ENCODE measurements at regions not wholly inside any gene's neighbourhood (a gene's known extent, or its start where the extent isn't known, plus 50 kb on each side); places are given as distances from the start of the nearest gene placed in this dataset.

GRCh38 chr13:30031488-30031887 lies 181.1 kb upstream of the UBL3 start:
- no peak for DNase-seq (ENCODE audit: low spot score)

DNA sequence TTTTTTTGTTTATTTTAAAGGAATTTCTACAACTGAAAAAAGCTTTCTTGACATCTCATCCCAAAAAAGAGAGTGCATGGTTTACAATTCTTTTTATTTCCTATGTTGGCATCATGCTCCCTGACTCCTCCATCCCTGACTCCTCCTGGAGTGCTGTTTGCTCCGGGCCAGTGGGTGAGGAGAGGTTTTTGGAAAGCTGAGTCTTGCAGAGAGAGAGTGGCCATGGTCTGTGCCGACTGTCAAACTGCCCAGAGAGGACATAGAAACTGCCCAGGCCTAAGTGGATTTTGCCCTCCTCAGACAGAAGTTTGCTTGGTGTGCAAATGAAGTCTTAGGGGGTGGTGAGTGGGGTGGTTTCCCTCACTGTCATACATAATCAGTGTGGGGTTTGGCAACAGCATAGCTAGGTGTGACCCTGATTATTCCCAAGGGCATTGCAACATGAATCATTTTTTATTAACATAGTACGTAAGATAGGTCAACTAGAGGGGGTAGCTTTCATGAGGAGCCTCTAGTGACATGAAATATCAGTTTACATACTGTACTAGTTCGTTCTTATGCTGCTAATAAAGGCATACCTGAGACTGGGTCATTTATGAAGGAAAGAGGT lies 179.8 kb upstream of the UBL3 start:
- DNase-seq (ENCODE audit: low spot score) = no peak

DNA sequence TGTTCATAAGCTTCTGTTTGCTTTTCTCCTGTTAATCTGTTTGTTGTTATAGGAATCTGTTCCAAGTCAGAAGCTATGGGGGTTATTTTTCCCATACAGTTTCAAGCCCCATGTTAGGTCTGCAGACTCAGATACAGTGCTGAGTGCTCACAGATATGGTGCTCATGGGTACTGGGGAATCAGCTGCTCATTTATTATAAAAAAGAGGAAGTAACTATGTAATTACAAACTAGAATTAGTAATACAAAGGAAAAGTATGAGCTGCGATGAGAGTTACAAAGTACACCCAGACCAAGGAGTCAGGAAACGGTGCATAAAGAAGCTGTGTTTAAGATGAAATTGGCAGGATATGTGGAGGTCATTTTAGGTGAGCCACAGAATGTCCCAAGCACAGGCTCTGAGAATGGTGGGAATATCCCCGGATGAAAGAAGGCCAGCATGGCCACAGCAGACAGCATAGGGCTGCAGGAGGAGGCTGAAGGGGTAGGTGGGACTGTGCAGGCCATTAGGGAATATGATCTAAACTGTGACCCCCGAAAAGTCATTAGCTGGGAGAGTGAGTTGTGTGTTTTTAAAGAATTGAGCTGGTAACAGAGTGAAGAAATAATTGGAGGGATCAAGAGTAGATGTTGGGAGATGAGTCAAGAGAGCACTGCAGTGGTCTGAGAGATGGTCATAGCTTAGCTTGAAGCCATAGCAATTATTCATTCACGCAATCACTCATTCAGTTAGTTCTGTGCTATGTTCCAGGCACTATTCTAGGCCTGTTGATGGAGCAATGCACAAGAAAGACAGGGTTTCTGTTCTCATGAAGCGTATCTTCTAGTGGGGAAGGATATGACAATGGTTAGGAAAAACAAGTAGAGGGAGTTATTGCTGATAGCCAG lies 177.4 kb upstream of the UBL3 start:
- DNase-seq (ENCODE audit: low spot score) = no peak

- DNase-seq (ENCODE audit: low spot score) = no peak
Observed at GRCh38 chr13:30026909-30027308, 176.5 kb upstream of the UBL3 start.

DNA sequence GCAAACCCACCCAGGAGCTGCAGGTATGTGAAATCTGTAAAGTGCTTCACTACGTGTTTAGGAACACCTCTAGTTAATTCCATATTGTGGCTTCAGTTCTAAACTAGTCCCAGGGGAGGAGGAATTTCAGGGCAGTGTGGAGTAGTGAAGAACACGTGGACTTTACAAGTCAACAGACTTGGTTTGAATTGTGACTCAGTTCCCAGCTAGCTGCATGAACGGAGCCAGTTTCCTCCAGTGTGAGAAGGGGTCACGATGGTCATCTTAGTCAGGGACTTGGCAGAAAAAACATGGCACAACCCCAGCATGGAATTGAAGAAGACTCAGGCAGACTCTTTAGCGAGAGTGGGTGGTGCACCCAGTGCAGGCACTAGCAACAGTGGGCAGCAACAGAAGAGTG lies 175.7 kb upstream of the UBL3 start:
- DNase-seq (ENCODE audit: low spot score) = no peak

GRCh38 chr13:30025351-30025750 lies 174.9 kb upstream of the UBL3 start:
- no peak for DNase-seq (ENCODE audit: low spot score)

DNA sequence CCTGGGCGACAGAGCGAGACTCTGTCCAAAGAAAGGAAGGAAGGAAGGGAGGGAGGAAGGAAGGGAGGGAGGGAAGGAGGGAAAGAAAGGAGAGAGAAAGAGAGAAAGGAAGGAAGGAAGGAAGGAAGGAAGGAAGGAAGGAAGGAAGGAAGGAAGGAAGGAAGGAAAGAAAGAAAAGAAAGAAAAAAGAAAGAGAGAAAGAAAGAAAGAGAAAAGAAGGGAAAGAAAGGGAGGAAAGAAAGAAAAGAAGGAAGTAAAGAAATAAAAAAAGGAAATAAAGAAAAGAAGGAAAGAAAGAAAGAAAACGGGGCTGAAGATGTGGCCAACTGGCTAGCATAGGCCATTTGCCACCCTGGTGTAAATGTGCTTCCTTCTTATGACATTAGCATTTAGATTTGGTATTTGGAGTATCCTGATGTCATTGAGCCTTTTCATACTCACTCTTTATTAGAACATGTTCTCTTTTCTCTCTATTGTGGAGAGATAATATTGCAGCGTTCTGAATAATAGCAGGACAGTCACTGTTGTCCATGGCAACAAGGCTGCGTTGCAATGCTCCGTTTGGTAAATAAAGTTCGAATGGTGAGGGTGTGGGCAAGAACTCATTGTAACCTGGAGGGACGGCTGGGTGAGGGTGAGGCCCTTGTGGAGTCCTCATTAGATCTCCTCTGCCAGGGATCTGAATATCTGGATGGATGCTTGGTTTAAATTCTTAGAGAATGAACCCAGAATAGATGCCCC lies 173.9 kb upstream of the UBL3 start:
- no peak for DNase-seq (ENCODE audit: low spot score)

GRCh38 chr13:30023196-30023895 lies 172.9 kb upstream of the UBL3 start:
- DNase-seq (ENCODE audit: low spot score) = no peak

GRCh38 chr13:30022796-30023195 lies 172.4 kb upstream of the UBL3 start:
- no peak for DNase-seq (ENCODE audit: low spot score)

- DNase-seq (ENCODE audit: low spot score) = no peak
Observed at GRCh38 chr13:30022256-30022655, 171.8 kb upstream of the UBL3 start.

DNA sequence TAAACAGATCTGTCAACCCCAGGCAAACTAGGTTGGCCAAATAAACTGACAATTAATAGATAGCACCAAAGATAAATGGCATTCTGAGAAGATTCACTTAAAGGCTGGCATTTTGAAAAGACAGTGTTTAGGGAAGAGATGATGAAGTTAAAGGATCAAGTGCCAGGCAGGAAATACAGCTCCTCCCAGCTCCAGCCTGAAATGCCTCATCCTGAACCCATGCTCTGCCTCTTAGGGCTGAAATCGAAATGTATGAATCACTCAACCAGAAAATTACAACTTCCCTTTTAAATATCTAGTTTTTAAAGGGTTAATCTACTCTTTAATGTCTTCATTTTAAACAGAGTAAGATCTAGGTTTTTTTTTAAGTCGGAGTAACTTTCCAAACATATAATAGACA lies 171.2 kb upstream of the UBL3 start:
- no peak for DNase-seq (ENCODE audit: low spot score)

DNA sequence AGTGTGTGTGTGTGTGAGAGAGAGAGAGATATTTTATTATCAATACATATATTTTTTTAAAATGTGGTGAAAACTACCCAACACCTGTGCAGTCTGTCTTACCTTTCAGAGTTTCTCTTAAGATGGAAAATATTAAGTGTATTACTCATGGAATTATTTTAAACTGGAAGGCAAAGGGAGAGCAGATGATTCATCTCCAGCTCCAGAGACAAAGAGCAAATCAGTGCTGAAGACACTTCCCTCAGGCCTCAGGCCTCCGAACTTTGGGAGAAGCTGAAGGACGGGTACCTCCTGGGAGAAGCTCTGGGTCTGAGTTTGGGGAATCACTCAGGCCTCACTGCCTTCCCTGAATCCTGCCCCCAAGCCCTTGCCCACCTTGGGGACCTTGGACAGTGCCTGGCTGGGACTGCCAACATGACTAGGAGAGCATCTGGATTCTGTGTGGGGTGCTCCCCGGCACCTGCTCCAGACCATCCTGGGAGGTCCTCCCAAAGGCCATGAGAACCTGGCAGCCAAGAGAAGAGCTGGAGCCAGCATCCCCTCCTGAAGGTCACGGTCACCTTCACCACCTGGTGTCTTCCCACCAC lies 170.4 kb upstream of the UBL3 start:
- DNase-seq (ENCODE audit: low spot score) = no peak

GRCh38 chr13:30019648-30020626 lies 169.5 kb upstream of the UBL3 start:
- no peak for DNase-seq (ENCODE audit: low spot score)

GRCh38 chr13:30017880-30018279 lies 167.5 kb upstream of the UBL3 start:
- DNase-seq (ENCODE audit: low spot score) = no peak

- DNase-seq (ENCODE audit: low spot score) = no peak
Observed at GRCh38 chr13:30016398-30016797, 166.0 kb upstream of the UBL3 start.

DNA sequence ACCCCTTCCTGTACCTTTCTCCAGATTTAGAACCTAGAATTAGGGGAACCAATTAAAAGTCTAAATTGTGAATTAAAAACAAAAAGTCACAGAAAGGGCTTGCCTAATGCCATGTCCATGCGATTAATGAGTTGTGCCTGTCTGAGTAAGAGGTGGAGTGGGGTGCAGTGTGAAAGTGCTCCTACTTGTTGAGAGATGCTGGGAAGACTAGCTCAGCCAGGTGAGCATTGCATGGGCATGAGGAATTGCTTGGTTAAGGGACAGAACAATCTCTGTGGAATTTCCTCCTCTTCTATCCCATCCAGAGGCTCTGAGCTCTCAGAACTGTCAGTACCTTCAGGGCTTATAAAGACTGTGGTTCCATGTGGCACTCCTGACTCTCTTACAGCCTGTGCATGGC lies 159.0 kb upstream of the UBL3 start:
- DNase-seq (ENCODE audit: low spot score) = no peak

GRCh38 chr13:30006246-30006645 lies 155.8 kb upstream of the UBL3 start:
- no peak for DNase-seq (ENCODE audit: low spot score)

DNA sequence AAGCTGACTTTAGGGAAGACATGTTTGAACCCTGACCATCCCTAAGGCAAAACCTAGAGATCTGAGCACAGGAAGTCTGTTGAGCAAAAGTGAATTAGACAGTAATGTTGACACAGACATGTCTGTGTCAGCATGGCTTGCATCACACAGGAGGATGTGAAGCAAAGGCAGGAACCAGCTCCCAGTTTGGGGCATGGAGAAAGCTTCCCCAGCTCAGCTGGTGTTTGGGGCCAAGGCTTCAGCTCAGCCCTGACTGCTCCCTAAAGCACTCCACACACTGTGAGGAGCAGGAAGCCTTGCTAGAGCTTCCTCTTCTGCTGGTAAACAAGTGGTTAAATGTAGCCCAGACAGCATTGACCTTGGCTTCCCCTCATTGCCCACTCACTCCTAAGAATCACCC lies 153.8 kb upstream of the UBL3 start:
- DNase-seq (ENCODE audit: low spot score) = no peak

DNA sequence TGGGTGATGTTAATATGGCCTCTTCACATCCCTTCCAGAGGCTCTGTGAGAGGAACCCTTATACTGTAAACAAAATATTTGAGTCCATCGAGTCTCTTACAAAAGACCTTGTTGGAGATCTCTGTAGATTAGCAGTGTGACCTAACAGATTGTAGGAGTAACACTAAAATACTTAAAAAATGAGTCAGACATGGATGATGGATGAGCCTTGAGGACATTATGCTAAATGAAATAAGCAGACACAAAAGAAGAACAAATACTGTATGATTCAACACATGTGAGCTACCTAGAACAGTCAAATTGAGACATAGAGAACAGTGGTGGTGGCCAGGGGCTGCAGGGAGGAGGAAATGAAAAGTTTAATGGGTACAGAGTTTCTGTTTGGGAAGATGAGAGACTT lies 152.2 kb upstream of the UBL3 start:
- DNase-seq (ENCODE audit: low spot score) = no peak

GRCh38 chr13:30000370-30000765 lies 150.0 kb upstream of the UBL3 start:
- no peak for DNase-seq (ENCODE audit: low spot score)
